ENCODE measurements at regions not wholly inside any gene's neighbourhood (a gene's known extent, or its start where the extent isn't known, plus 50 kb on each side); places are given as distances from the start of the nearest gene placed in this dataset.

DNA sequence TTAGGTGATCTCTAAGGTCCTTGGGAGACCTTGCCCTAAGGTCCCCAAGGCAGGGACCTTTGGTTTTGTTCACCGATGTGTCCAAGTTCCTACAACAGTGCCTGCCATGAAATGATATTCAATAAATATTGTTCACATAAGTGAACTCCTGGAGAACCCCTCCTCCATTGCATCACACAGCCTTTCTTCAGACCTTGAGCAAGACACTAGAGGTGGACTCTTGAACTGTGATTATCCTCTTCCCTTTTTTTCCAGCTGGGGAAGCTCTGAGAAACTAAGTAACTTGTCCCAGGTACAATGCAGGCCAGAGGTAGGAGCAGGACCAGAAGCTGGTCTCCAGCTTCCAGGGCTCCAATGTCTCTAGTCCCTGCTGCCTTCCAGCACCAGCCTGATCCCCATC is 76.6 kb upstream of the LMO1 start:
- DNase-seq, result no peak

DNA sequence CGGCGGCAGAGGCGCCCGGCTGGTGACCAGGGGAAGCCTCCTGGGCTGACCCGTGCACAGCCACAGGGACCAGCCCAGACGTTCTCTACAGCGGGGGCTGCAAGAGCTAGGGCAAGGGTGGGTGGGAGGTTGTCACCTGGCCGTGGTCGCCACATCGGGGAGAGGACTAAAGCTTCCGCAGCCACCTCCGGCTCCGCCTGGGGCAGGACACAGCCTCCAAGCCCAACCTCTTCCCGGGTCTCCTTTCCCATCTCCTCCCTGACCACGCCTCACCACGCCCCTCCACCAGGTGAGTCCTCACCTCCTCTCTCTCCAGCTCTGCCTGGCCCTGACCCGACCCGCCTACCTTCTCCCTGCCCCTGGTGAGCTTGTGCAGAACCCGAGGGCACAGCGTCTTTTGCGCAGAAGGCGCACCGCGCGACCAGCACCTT is 75.9 kb upstream of the LMO1 start:
- peak; percentile 53 for DNase-seq

DNA sequence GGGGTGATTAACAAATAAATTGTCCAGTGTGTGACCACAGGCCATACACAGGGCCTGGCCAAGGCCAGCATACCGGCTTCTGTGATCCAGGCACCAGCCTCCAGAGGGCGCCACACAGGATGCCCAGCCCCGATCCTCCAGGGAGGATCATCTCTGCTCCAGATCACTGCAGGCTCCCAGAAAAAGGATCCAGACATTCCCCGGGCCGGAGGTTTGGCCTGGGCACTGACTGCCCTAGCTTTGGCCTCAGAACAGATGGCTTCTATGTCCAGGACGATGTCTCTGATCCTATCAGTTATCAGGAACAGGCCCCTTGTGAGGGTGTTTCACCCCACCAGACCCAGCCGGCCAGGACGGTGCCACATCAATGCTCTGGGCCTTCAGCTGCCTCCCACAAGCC is 74.5 kb upstream of the LMO1 start:
- DNase-seq, result no peak

DNA sequence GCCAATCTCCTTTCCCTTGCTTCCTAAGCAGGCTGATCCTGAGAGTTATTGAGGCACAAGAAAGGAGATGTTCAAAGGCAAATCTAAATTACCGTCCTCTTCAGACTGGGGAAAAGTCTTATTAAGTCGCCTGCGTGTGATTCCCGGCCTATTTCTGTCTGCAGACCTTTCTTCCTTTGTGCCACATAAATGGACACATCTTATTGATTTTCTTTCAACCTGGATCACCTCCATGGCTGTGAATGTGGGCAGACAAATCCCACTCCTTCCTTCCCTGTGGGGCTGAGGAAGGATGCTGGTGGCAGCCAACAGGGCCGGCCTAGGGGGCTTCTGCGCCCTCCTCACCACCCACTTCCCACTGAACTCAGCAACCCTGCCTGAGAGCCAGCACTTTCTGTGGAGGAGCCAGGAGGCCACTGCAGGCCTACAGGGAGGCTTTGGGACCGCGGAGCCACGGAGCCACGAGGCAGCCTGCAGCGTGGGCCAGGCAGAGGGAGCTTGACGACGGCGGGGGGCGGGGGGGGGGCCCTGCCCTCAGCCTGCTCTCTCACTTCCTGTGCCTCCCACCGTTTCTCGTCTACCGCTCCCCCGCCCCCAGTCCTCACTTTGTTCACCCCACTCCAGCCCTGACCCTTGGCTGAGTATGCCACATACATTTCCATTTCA is 73.6 kb upstream of the LMO1 start:
- DNase-seq, result no peak

DNA sequence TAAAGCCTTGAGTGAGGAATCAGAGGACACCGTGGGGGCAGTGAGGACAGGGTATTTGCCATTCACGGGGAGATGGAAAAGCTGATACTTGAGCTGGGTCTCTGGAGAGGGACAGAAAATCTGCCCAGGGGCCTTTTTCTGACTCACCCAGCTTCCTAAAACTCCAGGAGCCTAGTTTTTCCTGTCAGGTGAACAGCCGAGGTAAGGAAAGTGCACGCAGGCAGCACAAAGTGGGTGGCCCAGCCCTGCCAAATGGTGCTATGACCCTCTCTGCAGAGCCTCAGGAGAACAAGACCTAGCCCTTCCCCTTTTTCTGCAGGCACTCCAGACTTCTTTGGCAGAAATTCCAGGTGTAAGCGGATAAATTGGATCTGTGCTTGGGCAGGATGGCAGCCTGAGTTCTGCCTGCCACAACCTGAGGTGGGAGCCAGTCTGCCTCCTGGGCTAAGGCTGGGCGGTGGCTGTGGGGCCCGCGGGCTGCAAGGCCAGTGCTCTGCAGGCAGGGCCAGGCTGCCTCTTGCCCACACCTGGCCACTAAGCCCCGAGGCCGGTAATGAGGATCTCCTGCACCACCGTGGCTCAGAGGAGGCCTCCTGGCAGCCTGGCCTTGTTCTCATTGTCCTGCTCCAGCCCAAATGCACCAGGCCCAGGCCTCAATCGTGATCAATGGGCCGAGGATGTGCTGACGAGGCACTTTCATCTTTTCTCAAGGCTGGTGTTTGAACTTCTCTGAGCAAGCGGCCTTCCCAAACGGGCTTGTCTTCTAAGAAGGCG is 72.9 kb upstream of the LMO1 start:
- DNase-seq, result no peak

DNA sequence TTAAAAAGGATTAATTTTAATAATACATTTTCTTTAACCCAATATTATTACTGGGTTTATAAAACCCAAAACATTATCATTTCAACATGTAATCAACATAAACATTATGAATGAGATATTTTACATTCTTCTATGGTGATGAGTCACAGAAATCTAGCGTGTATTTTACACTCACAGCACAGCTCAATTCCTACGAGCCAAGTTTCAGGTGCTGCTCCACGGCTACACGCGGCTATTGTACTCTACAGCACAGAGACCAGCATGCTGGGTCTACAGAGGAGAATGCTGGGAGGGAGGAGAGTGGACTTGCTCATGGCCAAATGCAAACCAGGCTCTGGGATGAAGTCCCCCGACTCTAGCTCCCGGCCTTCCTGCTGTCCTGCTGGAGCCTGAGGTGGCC is 72.0 kb upstream of the LMO1 start:
- no peak for DNase-seq

DNA sequence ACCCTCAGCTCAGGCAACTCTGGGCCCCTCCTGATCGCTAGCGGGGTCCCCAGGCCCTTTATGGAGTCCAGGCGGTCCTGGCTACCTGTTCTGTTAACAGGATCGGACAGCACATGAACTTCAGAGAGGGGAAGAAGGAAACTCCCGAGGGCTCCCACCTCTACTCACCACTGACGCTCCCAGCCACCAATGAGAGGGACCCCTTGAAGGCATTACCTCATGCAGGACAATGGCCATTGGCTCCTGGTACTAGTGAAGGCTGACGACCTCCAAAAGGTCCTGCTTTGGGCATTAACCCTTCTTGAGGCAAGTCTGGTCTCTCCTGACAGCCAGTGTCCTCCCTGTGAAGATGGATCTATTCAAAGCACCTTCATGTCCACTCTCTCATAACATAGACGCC is 71.5 kb upstream of the LMO1 start:
- no peak for DNase-seq

DNA sequence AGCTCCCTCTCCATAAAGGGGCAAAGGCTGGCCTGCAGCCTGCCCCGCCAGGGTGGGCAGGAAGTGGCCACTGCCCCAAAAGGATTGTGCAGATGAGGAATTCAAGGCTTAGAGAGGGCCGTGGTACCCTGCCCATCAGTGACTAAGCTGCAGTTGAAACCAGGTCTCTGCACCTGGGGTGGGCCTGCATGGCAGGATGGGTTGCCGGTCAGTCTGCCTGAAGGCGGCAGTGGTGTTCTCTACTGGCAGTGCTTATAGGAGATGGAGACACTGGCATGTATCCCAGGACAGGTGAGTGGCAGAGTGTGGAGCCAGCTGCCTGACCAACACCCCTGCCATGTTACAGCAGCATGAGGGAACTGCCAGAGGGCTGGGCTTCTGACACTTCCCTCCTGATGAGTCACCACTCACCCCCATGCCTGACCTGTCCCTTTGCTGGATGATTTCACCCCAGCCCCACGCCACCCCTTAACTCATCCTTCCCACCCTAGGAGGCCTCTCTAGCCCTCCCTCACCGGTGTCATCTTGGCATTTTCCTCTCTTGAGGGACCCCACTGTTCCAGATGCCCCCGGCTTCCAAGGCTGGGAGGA is 70.2 kb upstream of the LMO1 start:
- no peak for DNase-seq

DNA sequence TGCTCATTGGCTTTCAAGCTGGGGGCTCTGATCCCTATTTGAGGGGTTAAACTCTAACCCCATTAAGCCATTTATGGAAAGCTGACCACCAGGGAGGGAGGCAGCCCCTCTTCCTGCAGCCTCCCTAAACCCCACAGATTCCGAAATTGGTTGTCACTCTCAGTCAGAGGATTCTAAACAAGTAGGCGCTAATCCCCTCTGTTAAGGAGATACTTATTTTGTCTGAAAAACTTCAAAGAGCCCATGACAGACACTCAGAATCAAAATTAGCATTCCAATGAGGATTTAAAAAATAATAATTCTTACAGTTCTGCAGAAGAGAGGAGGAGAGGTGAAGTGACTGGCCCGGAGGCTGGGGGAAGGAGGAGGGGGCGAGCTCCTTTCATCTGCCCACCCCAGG is 69.7 kb upstream of the LMO1 start:
- no peak for DNase-seq

DNA sequence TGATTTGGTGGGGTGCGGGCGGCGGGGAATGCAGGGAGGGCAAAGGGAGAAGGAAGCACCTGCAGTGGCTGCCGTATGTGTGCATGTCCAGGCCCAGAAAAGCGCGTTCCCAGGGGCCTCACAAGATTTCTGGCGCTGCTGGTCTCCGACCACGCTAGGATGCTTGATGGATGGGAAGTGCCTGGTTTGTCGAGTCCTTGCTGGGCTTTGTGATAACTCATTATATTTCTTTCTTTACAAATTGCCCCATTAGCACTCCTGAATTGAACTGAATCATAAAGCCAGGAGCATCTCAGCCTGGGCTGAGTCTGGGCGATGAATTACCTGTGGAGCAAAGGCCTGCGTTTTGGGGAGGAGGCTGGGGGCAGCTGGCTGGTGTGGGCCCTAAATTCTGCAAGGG is 69.2 kb upstream of the LMO1 start:
- no peak for DNase-seq

DNA sequence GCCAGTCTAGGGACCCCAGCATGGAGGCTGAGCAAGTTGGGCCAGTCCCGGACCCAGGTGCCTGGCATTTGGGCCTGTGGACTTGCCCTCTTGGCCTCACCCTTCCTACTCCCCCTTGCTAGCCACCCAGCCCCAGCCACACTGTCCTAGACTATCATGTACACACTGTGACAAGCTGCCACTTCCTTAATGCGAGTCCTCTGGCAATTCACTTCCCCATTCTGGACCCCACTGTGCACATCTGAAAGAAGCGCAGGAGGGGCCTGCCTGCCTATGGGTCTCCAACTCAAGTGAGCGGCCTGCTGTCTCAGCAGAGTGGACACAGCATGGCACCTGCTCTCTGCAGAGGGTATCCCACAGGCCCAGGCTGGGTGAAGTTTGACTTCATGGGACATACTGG is 68.5 kb upstream of the LMO1 start:
- DNase-seq, result no peak

DNA sequence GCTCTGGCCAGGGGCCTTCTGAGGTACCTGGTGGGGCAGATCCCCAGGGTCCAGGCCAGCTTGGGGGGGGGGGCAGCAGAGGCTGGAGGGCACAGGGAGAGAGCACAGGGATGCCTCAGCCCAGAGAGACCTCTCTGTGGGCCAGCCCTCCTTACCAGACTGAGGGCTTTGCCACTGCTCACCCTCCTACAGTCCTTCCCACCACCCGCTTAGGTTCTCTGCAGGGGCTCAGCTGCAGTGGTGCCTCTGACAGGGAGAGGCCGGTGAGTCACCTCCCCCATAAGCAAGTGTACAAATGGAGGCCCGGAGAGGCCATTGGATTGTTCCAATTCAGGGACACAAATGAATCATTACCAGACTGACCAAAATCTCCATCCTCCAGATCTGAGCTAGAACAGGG is 68.1 kb upstream of the LMO1 start:
- DNase-seq, result no peak

DNA sequence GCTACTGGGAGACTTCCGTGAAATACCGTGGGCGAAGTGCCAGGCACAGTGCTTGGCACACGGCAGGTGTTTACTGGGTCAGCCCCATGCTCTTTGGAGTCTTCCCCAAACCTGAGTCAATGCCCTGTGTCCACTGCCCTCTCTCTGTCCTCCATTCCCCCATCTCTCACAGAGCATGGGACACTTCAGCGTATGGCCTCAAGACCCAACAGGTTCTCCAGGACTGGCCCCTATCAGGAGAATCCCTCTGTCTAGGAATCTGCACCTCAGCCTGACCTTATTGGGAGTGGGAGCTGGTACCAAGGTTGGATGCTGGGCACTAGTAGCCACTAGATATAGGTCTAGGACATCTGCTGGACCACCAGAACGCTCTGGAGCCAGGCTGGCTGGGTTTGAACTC is 67.2 kb upstream of the LMO1 start:
- no peak for DNase-seq

DNA sequence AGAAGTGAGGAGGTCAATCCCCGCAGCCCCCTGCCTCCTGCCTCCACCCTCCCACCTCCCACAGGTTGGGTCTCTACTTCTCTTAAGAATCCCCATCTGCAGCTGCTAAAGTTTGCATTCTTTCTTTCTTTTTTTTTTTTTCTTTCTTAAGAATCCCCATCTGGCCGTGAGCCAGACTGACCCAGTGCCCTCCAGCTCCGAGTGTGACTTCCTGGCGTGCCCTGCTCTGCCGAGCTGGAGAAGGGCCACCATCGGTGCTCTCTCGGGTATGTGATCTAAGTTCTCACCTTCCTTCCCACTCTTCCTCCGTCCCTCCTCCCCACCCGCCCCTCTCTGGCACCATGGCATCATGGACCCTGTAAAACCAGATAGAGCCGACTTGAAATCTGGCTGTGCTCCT is 66.7 kb upstream of the LMO1 start:
- no peak for DNase-seq

DNA sequence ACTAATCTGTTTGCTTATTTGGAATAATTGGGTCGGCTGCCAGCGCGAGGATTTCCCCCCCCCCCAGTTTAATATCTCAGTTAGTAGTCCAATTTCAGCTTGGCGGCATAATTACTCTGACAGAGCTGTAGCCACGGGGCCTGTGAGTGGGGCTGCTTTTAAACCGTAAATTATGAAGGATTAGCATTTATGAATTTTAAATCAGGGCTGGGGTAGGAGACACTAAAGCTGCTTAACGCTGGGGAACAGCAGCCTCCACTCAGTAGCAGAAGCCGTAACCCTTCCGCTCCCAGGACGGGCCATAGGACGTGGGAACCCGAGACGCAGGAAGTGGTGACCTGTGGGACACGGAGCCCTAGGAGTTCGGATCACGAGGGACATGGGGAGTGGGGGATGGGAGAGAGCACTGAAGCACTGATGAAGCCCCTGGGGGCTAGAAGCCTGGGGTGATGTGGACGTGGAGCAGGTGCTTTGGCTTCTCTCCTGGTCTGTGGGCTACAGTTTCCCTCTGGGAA is 66.2 kb upstream of the LMO1 start:
- peak; percentile 53 for DNase-seq

DNA sequence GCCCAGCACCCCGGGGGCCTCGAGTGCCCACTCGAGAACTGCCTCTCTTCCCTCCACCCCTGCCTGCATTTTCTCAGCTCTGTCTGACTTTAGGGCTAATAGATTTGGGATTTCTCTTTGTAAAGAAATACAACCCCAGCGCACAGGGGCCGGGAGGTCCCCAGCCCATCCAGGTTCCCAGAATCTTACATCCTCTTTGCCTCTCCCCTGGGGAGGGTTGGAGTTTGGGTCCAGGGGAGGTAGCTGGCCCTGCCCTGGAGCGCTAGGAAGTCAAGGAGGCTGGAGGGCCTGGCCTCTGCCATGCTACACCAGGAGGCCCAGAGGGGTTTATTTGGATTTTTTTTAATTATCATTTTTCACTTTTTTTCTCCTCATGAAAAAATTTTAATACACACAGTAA is 65.7 kb upstream of the LMO1 start:
- DNase-seq, result no peak

DNA sequence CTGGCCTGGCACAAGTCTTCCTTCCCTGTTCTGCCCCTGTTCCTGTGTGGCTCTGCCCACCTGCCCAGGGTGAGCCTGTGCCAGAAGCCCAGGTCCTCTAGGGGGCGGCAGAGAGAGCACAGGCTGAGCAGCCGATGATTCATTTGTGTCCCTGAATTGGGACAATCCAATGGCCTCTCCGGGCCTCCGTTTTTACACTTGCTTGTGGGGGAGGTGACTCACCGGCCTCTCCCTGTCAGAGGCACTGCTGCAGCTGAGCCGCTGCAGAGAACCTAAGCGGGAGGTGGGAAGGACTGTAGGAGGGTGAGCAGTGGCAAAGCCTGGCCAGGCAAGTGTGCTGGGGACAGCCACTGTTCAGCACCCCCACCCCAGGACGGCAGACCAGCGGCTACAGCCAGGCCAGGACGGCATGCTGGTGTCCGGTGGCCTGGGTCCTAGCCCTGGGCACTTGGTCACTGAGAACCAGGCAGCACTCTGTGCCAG is 65.2 kb upstream of the LMO1 start:
- DNase-seq, result peak; percentile 63

DNA sequence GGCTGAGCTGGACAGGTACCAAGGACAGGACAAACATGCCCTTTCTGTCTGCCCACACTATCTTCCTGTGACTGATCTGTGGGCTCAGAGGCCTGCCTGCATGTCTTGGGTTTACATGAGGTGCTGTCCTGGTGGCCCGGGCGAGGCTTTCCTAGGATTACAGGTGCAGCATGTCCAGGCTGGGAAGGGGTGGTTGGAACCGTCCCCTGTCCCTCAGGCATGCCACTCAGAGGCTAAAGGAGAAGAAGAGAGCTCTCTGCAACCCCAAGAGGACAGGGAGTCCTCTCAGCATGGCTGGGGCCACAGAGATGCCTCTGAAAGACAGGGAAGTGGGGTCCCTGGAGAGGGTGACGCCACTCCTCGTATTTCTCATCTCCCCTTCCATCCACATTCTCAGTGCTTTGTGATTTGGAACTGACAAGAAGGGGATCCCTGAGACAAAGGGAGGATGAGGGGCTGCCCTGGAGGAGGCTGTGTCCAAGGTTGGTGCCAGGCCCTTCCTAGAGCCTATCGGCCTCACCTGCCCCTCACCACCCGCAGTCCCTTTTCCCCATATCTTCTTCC is 64.6 kb upstream of the LMO1 start:
- DNase-seq, result no peak

DNA sequence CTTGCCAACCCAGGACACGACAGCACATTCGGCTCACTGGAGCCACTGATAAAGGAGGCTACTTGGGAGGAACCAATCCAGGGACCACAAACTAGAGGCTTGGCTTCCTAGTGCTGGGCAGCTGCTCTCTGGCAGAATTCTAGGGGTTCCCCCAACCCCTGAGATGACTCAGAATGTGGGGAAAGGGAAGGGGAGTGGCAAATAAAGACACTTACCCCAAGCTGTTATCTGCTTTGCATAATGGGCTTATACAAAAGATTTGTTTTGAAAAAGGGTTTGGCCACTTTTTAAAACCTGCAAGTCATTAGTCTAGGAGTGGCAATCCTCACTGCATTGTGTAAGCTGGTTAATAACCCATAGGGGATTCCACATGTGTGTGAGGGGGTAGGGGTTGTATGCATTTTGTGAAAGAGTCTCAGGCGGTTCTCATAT is 64.1 kb upstream of the LMO1 start:
- no peak for DNase-seq

DNA sequence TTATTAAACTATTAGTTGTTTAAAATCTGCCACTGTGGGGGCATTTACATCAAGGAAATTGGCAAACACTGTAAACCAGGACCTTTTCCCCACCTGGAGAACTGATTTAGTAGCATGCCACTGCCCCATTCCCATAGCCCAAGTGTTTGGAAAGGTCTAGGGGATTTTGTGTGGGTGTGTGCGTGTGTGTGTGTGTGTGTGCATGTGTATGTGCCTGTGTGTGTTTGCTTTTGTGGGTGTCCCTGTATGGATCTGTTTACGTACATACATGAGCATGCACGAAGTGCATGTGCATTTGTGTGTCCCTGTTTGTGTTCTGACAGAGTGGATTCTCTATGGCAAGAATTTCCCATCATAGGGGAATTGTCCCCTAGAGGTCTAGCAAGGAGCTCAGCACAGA is 62.7 kb upstream of the LMO1 start:
- no peak for DNase-seq

DNA sequence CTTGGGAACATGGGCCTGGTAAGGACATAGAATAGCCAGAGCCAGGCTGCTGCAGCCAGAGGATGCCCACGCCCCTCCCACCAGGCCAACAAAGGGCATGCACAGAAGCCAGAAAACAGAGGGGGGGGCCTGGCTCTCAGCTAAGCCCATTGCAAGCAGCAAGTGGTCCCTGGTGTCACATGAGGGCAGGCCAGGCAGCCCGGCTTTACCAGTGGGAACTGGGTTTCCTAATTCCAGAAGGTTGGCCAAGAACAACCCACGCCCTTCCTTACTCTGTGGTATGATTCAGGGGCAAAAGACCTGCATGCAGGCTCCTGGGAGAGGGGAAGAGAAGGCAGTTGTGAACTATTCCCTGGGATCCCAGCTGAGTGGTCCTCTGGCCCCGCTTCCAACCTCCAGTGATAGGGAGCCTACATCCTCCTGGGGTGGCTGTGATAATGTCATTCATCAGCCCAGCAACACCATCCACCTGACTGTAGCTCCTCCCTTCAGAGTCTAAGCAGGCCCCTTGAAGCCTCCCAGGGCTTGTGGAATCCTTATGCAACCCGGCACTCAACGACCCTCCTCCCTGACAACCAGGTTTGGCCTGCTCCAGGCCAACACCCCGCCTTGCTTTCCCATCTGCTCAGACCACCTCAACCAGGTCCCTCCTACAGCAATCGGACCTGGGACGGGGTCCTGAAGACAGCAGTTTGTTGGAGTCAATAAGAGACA is 62.1 kb upstream of the LMO1 start:
- DNase-seq, result no peak

DNA sequence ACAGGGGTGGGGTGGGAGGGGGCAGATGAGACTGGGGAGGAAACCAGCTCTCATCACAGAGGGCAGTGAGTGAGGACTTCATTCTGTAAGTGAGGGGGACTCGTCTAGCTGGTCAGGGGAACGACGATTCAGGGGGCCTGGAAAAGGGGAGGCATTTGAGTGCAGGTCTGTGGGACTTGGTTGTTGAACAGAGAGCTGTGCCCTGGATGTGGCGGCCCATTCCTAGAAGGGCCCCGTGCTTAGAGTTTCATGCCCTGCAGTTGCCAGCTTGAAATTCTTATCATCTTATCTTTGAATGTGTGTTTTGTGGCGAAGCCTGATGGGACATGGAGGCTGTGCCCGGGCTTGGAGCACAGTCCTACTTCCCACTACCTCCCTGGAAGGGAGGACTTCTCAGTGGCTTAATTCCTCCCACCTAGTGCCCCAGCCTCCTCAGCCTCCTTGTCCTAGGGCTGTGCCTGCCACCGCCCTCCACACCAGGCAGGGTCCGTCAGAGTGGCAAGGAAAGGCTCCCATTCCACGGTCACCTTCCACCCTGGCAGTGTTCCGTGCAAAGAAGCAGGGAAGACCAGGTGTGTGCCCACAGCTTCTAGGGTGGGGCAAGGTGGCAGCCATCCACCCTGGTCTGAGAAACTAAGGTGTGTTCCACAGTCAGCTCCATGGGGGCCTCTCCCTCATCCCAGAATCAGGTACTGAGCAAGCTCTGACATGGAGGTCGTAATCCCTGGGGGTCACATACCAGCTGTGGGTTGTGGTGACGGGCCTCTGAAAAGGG is 59.7 kb upstream of the LMO1 start:
- DNase-seq, result no peak

All from NCI-H526 treated with DMSO at 0.1 percent for 48 hours (cell line).